ENCODE measurements at regions not wholly inside any gene's neighbourhood (a gene's known extent, or its start where the extent isn't known, plus 50 kb on each side); places are given as distances from the start of the nearest gene placed in this dataset.

DNA sequence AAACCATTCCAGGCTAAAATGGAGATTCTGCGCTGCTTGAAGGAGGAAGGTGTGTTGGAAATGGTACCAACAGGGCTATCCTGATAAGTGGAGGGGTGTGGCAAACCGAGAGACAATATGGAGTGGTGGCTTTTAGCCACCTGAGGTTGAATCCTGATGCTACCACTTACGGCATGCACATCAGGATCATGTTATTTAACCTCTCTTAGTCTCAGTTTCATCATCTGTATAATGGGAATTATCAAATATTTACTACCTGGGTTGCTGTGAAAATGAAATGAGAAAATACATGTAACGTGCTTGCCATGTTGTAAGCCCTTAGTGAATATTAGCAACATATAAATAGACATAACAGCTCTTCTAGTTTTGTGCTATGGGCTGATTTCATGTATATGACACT is 117.1 kb downstream of the TBX19 start:
- TF ChIP-seq, protein P1, sequence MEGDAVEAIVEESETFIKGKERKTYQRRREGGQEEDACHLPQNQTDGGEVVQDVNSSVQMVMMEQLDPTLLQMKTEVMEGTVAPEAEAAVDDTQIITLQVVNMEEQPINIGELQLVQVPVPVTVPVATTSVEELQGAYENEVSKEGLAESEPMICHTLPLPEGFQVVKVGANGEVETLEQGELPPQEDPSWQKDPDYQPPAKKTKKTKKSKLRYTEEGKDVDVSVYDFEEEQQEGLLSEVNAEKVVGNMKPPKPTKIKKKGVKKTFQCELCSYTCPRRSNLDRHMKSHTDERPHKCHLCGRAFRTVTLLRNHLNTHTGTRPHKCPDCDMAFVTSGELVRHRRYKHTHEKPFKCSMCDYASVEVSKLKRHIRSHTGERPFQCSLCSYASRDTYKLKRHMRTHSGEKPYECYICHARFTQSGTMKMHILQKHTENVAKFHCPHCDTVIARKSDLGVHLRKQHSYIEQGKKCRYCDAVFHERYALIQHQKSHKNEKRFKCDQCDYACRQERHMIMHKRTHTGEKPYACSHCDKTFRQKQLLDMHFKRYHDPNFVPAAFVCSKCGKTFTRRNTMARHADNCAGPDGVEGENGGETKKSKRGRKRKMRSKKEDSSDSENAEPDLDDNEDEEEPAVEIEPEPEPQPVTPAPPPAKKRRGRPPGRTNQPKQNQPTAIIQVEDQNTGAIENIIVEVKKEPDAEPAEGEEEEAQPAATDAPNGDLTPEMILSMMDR (conservative IDR thresholded peaks at IDR 0.05 in 1 of 2, IDR thresholded peaks at IDR 0.05 in 1 of 2; ENCODE audit: extremely low read depth in 1 of 2, insufficient read depth in 1 of 2, low read depth in 1 of 2, low read length in 2 of 2), result no peak
- TF ChIP-seq EZH2 (IDR thresholded peaks at IDR 0.05; ENCODE audit: borderline replicate concordance, low read length), result no peak

All from mammary epithelial cell (primary cell).